ENCODE measurements at regions not wholly inside any gene's neighbourhood (a gene's known extent, or its start where the extent isn't known, plus 50 kb on each side); places are given as distances from the start of the nearest gene placed in this dataset.

DNA sequence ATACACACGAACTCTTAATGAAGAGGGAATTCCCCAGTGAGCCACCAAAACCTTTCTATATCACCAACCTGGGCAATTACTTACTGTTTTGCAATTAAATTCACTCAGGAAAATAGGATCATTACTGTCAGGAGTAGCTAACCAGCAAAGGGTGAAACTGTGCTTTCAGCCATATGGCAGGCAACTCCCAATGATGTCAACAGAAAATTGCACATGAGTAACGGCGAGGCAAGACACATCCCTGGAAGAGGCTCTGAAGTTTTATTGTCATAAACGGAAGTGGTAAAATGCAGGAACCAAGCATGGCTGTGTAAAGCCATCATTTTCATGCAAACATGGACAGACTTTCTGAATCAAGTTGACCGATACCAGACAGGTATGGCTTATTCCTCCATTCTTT lies 548.9 kb upstream of the AUTS2 start:
- TF ChIP-seq, protein P1, sequence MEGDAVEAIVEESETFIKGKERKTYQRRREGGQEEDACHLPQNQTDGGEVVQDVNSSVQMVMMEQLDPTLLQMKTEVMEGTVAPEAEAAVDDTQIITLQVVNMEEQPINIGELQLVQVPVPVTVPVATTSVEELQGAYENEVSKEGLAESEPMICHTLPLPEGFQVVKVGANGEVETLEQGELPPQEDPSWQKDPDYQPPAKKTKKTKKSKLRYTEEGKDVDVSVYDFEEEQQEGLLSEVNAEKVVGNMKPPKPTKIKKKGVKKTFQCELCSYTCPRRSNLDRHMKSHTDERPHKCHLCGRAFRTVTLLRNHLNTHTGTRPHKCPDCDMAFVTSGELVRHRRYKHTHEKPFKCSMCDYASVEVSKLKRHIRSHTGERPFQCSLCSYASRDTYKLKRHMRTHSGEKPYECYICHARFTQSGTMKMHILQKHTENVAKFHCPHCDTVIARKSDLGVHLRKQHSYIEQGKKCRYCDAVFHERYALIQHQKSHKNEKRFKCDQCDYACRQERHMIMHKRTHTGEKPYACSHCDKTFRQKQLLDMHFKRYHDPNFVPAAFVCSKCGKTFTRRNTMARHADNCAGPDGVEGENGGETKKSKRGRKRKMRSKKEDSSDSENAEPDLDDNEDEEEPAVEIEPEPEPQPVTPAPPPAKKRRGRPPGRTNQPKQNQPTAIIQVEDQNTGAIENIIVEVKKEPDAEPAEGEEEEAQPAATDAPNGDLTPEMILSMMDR (IDR thresholded peaks at IDR 0.05): no peak
- no peak for TF ChIP-seq POLR2A (IDR thresholded peaks at IDR 0.05)
